Activated CD4-positive, alpha-beta memory T cell treated with anti-CD3 and anti-CD28 coated beads, Interleukin-2, amount 10 ng/mL, durations not matched to agents 7 days and 5 days (primary cell): ENCODE measurements at regions not wholly inside any gene's neighbourhood (a gene's known extent, or its start where the extent isn't known, plus 50 kb on each side); places are given as distances from the start of the nearest gene placed in this dataset.

ENCODE experiments used
- CTCF ChIA-PET: fragments of 350-600 bp; sonication (Branson Sonifier 250); formaldehyde crosslinking; loops from one replicate; lab custom pipeline; 2021; ENCODE audit warnings: antibody characterized with exemption, inconsistent platforms; lab: Charles Lee
- POLR2A ChIA-PET: fragments of 350-600 bp; sonication (Branson Sonifier 250); formaldehyde crosslinking; loops from one replicate; lab custom pipeline; 2021; ENCODE audit warnings: antibody characterized with exemption; lab: Charles Lee
- DNase-seq: peaks from one replicate; pipeline ENCODE4 v3.0.0-alpha.2; 2020
- H3K27ac Mint-ChIP-seq: one replicate; pipeline ENCODE4 v1.8.0; 2021; ENCODE audit warnings: mild to moderate bottlenecking, mixed read lengths
- H3K27me3 Mint-ChIP-seq: one replicate; pipeline ENCODE4 v1.8.0; 2021; ENCODE audit warnings: mixed read lengths
- H3K36me3 Mint-ChIP-seq: one replicate; pipeline ENCODE4 v1.8.0; 2021; ENCODE audit warnings: low read depth, mixed read lengths
- H3K4me1 Mint-ChIP-seq: one replicate; pipeline ENCODE4 v1.8.0; 2021; ENCODE audit warnings: mixed read lengths
- H3K4me3 Mint-ChIP-seq: one replicate; pipeline ENCODE4 v1.8.0; 2021; ENCODE audit warnings: mild to moderate bottlenecking, mixed read lengths
- H3K9me3 Mint-ChIP-seq: one replicate; pipeline ENCODE4 v1.8.0; 2021; ENCODE audit warnings: mixed read lengths

DNA sequence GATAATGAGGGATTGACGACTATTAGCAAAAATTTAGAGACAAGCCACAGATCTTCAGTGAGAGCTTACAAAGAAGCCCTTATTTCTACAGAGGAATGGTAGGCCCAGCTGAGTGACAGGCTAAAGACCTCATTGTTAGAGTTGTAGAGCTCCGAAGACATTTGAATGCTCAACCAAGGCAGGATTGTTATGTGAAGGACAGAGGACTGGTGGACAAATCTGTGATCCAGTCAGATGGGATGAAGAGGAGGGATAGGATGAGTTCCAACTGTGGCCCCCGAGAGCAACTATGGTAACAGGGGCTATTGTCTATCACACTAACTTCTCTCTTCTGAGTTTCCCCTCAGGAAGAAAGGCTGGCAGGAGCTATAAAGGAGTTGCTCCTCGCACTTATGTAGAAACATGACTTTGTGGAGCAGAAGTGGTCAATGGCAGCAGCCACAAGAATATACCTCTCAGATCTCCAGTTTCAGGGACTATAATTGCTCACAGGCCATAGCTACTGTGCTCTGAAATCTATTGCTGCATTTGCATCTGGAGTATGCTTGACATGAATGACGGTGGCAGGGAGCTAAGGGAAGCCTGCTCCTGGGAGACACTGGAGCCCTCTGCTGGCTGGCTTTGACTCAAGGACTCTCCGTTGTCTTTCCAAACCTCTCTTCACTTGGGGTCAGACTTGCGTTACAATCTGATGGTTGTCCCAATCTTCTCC is 50.3 kb upstream of the GREB1L start:
- POLR2A ChIA-PET, result no interaction called here

More for the DNA sequence above, 50.3 kb upstream of the GREB1L start:
- CTCF ChIA-PET, result interaction anchor here (0.6 to 1.6 kb wide), 4 partner anchors 10 to 60 kb away, joined by 3 to 5 read pairs (median 4); no protein-coding TSS in a partner anchor
- H3K27me3 Mint-ChIP-seq, result peaks cover 14% of the 10 kb centered on the region
- H3K4me3 Mint-ChIP-seq, result no peak overlapping the region
- no peaks in the 10 kb centered on the region for H3K36me3 Mint-ChIP-seq
- no peaks in the 10 kb centered on the region for H3K4me1 Mint-ChIP-seq
- H3K27ac Mint-ChIP-seq, result no peak overlapping the region
- no peaks in the 10 kb centered on the region for H3K9me3 Mint-ChIP-seq
- DNase-seq, result no peak
